ENCODE measurements at regions not wholly inside any gene's neighbourhood (a gene's known extent, or its start where the extent isn't known, plus 50 kb on each side); places are given as distances from the start of the nearest gene placed in this dataset. TPM values are rescaled to one million over a fixed set of nuclear protein-coding genes. Genes with fewer than 3 reads are reported as not detected.
A peak's percentile ranks its signal among the peaks of the same experiment; 100 is the strongest.

DNA sequence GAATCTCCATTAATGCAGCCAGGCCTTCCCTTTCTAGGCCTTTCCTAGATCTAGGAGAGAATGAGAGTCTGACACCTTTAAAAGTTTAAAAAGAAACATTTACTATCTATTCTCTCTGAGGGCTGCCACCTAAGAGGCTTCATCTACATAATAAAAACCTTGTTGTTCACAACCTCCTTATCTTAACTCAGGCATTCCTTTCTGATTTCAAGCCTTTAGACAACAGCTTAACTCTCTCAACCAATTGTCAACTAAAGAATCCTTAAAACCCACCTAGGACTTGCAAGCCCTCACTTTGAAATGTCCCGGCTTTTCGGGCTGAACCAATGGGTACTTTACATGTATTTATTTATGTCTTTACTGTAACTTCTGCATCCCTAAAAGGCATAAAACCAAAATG, 64.3 kb upstream of the RET start:
- Histone ChIP-seq H3K4me3 (ENCODE audit: low read depth, low read length) (no peak overlapping the region), H3K27me3 (ENCODE audit: control insufficient read depth, insufficient read depth, low read length) (no peaks in the 10 kb centered on the region), H3K4me1 (ENCODE audit: control insufficient read depth, insufficient read depth, low read length) (no peaks in the 10 kb centered on the region), H3K27ac (ENCODE audit: low read depth, low read length) (no peak overlapping the region), H3K9me3 (ENCODE audit: control insufficient read depth, insufficient read depth, low read length) (no peaks in the 10 kb centered on the region), H3K36me3 (ENCODE audit: control insufficient read depth, insufficient read depth, low read length) (no peaks in the 10 kb centered on the region)
- WGBS (ENCODE audit: insufficient coverage): no CpG with 5 or more reads among the region's 2 CpGs
- DNase-seq (ENCODE audit: low read depth in 4 of 6, low spot score in 6 of 6): no peak

- Histone ChIP-seq H3K27ac (ENCODE audit: low read depth, low read length) (no peak overlapping the region), H3K4me3 (ENCODE audit: low read depth, low read length) (no peak overlapping the region), H3K4me1 (ENCODE audit: control insufficient read depth, insufficient read depth, low read length) (no peaks in the 10 kb centered on the region), H3K27me3 (ENCODE audit: control insufficient read depth, insufficient read depth, low read length) (no peaks in the 10 kb centered on the region), H3K9me3 (ENCODE audit: control insufficient read depth, insufficient read depth, low read length) (no peaks in the 10 kb centered on the region), H3K36me3 (ENCODE audit: control insufficient read depth, insufficient read depth, low read length) (no peaks in the 10 kb centered on the region)
- no peak for DNase-seq (ENCODE audit: low read depth in 4 of 6, low spot score in 6 of 6)
- WGBS (ENCODE audit: insufficient coverage): no CpG with 5 or more reads among the region's 1 CpG
Observed at GRCh38 chr10:43013065-43013464, 63.8 kb upstream of the RET start.

DNA sequence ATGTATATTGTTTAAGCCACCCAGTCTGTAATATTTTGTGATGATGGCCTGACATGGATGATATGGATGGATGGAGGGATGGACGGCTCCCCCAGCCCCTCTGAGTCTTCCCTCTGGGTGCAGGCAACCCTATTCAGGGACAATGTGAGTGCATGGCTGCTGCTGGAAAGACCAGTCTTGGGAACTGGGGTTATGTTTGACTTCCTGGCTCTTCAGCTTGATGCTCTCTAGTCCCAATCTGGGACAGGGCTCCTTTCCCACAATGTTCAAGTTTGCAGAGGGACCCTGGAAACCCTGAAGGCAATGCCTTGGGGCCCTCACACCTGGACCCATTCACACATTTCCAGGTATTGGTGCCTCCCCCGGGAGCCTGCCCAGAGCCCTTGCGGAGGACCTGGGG, 52.3 kb upstream of the RET start:
- H3K27me3 ChIP-seq (ENCODE audit: control insufficient read depth, insufficient read depth, low read length): peaks cover 6% of the 10 kb centered on the region
- 93% methylated on average over 3 of the region's 3 CpGs for WGBS (ENCODE audit: insufficient coverage)
- H3K9me3 ChIP-seq (ENCODE audit: control insufficient read depth, insufficient read depth, low read length): no peaks in the 10 kb centered on the region
- no peak overlapping the region for H3K4me3 ChIP-seq (ENCODE audit: low read depth, low read length)
- H3K4me1 ChIP-seq (ENCODE audit: control insufficient read depth, insufficient read depth, low read length): peaks cover 10% of the 10 kb centered on the region
- no peak overlapping the region for H3K27ac ChIP-seq (ENCODE audit: low read depth, low read length)
- no peaks in the 10 kb centered on the region for H3K36me3 ChIP-seq (ENCODE audit: control insufficient read depth, insufficient read depth, low read length)
- no peak for DNase-seq (ENCODE audit: low read depth in 4 of 6, low spot score in 6 of 6)

- 74% methylated on average over 6 of the region's 11 CpGs for WGBS (ENCODE audit: insufficient coverage)
- H3K9me3 ChIP-seq (ENCODE audit: control insufficient read depth, insufficient read depth, low read length): no peaks in the 10 kb centered on the region
- no peak overlapping the region for H3K27ac ChIP-seq (ENCODE audit: low read depth, low read length)
- peaks cover 10% of the 10 kb centered on the region for H3K4me1 ChIP-seq (ENCODE audit: control insufficient read depth, insufficient read depth, low read length)
- no peak overlapping the region for H3K4me3 ChIP-seq (ENCODE audit: low read depth, low read length)
- H3K36me3 ChIP-seq (ENCODE audit: control insufficient read depth, insufficient read depth, low read length): no peaks in the 10 kb centered on the region
- no peak for DNase-seq (ENCODE audit: low read depth in 4 of 6, low spot score in 6 of 6)
- H3K27me3 ChIP-seq (ENCODE audit: control insufficient read depth, insufficient read depth, low read length): peaks cover 6% of the 10 kb centered on the region
Observed at GRCh38 chr10:43024942-43025700, 51.7 kb upstream of the RET start.

- peaks cover 6% of the 10 kb centered on the region for H3K27me3 ChIP-seq (ENCODE audit: control insufficient read depth, insufficient read depth, low read length)
- H3K4me1 ChIP-seq (ENCODE audit: control insufficient read depth, insufficient read depth, low read length): peaks cover 10% of the 10 kb centered on the region
- no peak overlapping the region for H3K27ac ChIP-seq (ENCODE audit: low read depth, low read length)
- DNase-seq (ENCODE audit: low read depth in 4 of 6, low spot score in 6 of 6): peak in 1 of 6 donors; percentile 13
- H3K36me3 ChIP-seq (ENCODE audit: control insufficient read depth, insufficient read depth, low read length): no peaks in the 10 kb centered on the region
- WGBS (ENCODE audit: insufficient coverage): 20% methylated on average over 37 of the region's 41 CpGs
- no peaks in the 10 kb centered on the region for H3K9me3 ChIP-seq (ENCODE audit: control insufficient read depth, insufficient read depth, low read length)
- H3K4me3 ChIP-seq (ENCODE audit: low read depth, low read length): no peak overlapping the region
Observed at GRCh38 chr10:43026039-43026973, 50.6 kb upstream of the RET start.

Small RNAs in the stretch of these regions (small RNA-seq; reads per million reads assigned to genes)
- not detected for gene MIR5100 (ENCODE audit: low replicate concordance)

All from spinal cord (tissue), 10 donors.